Activated naive CD4-positive, alpha-beta T cell treated with anti-CD3 and anti-CD28 coated beads, Interleukin-2, amount 50 U/mL, for 72 hours (primary cell): ENCODE measurements at regions not wholly inside any gene's neighbourhood (a gene's known extent, or its start where the extent isn't known, plus 50 kb on each side); places are given as distances from the start of the nearest gene placed in this dataset.
"Not testable (repeated sequence)": the region's sequence is repeated elsewhere in the genome, so short reads cannot be mapped to it uniquely, and the experiment has no call there.

Experiments used
- ATAC-seq, 2 donors: fragments of 150-1000 bp; cut with Tn5 transposase; 2 replicates each; pipeline ENCODE4 v1.10.0; 2021; ENCODE audit warnings: mild to moderate bottlenecking in 2 of 2, moderate library complexity in 2 of 2
- DNase-seq, 2 donors: peaks; one replicate each; pipeline ENCODE4 v3.0.0; 2021 to 2022; ENCODE audit warnings: low spot score in 2 of 2
- H3K27ac Mint-ChIP-seq, 2 donors: one replicate each; pipeline ENCODE4 v1.8.0; 2022; ENCODE audit warnings: mild to moderate bottlenecking in 2 of 2, mixed read lengths in 2 of 2
- H3K36me3 Mint-ChIP-seq, 2 donors: one replicate each; pipeline ENCODE4 v1.8.0; 2022; ENCODE audit warnings: mixed read lengths in 2 of 2
- H3K9me3 Mint-ChIP-seq, 2 donors: one replicate each; pipeline ENCODE4 v1.8.0; 2022; ENCODE audit warnings: mixed read lengths in 2 of 2

GRCh38 chr6:119683671-119684070 lies 334.1 kb upstream of the MAN1A1 start:
- no peaks in the 10 kb centered on the region for H3K36me3 Mint-ChIP-seq
- H3K27ac Mint-ChIP-seq = no peak overlapping the region
- DNase-seq (no peak), ATAC-seq (no peak)
- H3K9me3 Mint-ChIP-seq = no peaks in the 10 kb centered on the region

GRCh38 chr6:119683031-119683430 lies 333.5 kb upstream of the MAN1A1 start:
- H3K9me3 Mint-ChIP-seq = no peaks in the 10 kb centered on the region
- no peak for DNase-seq

GRCh38 chr6:119678961-119679360 lies 329.4 kb upstream of the MAN1A1 start:
- no peak for ATAC-seq
- Mint-ChIP-seq H3K9me3 (no peaks in the 10 kb centered on the region), H3K36me3 (no peaks in the 10 kb centered on the region), H3K27ac (no peak overlapping the region)
- DNase-seq = no peak

More at GRCh38 chr6:119683031-119683430, 333.5 kb upstream of the MAN1A1 start:
- ATAC-seq = no peak
- Mint-ChIP-seq H3K27ac (no peak overlapping the region), H3K36me3 (no peaks in the 10 kb centered on the region)

DNA sequence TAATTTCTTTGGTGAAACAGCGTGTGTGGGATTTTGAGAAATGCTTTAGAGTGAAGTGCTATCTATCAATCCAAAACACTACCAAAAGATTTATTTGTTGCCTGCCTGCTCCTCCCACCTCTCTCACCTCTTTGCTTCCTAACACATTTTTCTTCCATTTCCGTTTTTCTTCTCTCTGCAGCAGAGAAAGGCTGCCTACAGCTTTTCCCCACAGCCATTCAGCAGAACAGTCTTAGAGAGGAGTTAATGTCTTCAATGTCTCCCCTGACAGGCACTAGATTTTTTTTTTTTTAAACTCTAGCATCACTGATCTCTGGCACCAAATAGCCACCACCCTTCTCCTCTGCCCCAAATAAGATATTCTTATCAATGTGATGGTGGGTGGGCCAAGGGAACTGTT lies 327.8 kb upstream of the MAN1A1 start:
- no peaks in the 10 kb centered on the region for H3K9me3 Mint-ChIP-seq
- no peaks in the 10 kb centered on the region for H3K36me3 Mint-ChIP-seq
- ATAC-seq (no peak), DNase-seq (no peak)
- H3K27ac Mint-ChIP-seq = no peak overlapping the region

DNA sequence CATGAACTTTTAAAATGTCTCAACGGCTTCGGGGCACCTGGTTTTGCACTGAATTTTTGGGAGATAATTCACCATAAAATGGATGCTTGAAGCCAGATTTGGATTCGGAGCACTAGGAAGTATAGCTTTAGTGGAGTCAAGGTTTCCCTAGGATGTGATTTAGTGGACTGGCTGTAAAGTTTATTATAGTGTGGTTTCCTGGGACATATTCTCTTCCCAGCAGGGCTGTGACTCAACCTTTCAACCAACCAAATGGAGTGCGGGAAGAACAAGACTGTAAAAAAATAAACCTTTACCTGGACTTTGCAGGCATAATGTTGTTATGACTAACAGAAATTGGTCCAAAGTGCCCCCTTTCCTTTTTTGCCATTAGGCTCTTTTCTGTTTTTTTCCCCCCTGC lies 327.4 kb upstream of the MAN1A1 start:
- DNase-seq (no peak), ATAC-seq (no peak)
- Mint-ChIP-seq H3K27ac (no peak overlapping the region), H3K36me3 (no peaks in the 10 kb centered on the region), H3K9me3 (no peaks in the 10 kb centered on the region)

GRCh38 chr6:119676230-119676629 lies 326.7 kb upstream of the MAN1A1 start:
- DNase-seq (no peak), ATAC-seq (no peak)
- Mint-ChIP-seq H3K36me3 (no peaks in the 10 kb centered on the region), H3K9me3 (no peaks in the 10 kb centered on the region), H3K27ac (no peak overlapping the region)

DNA sequence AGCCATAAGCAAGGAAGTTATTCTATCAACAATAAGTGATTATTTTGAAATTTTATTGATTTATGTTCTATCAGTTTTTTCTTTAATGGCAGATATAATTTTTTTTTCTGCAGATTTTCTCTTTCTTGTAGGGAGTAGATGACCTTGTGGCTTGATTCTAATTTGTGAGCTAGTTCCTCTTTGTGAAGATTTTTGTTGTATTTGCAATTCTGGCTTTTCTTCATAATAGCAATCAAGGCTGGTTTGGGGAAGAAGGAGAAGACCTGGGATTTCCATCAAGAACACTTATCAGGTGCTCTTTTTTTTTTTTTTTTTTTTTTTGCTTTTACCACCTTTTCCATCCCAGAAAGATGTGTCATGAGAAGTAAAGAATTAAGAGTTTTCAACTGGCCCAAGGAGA lies 324.2 kb upstream of the MAN1A1 start:
- Mint-ChIP-seq H3K27ac (no peak overlapping the region), H3K36me3 (no peaks in the 10 kb centered on the region), H3K9me3 (no peaks in the 10 kb centered on the region)
- ATAC-seq (no peak), DNase-seq (no peak)

- Mint-ChIP-seq H3K9me3 (no peaks in the 10 kb centered on the region), H3K27ac (no peak overlapping the region), H3K36me3 (no peaks in the 10 kb centered on the region)
- ATAC-seq (no peak), DNase-seq (no peak)
Measured at GRCh38 chr6:119672725-119673124, 323.2 kb upstream of the MAN1A1 start.

DNA sequence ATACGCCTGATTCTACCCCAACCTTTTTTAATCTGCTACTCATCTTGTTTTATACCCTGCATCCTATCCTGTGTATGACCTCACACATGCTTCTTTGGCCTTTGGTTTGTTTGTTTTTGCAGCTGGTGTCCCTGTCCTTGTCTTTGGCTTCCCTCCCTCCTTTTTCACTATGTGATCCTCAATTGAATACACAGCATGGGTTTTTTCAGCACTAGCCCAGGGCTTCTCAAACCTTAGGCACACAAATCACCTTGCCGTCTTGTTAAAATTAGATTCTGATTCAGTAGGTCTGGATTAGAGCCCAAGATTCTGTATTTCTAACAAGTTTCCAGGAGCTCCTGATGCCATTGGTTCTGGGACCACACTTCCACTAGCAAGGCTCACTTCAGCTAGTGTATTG lies 321.5 kb upstream of the MAN1A1 start:
- DNase-seq (no peak), ATAC-seq (no peak)
- Mint-ChIP-seq H3K9me3 (peaks cover 0 to 7% of the 10 kb centered on the region in 2 donors), H3K27ac (no peak overlapping the region), H3K36me3 (no peaks in the 10 kb centered on the region)

DNA sequence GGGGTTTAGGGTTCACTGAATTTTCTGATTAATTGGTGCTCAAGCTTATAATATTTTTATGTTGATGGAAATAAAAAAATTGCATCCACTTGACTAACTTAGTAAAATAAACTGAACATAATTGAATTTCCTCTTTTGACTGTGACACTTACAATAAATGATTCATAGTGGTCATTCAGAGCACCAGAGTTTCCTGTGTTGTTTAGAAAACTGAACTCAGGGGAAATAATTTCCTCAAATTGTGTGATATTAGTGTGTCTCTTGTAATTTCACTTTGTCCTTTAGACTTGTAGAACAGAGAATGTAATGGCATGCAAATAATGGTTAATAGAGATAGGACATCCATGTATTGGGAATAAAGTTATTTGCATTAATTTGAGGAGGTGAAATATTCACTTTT lies 319.7 kb upstream of the MAN1A1 start:
- H3K36me3 Mint-ChIP-seq = no peaks in the 10 kb centered on the region
- H3K27ac Mint-ChIP-seq = no peak overlapping the region
- DNase-seq = no peak
- peaks cover 0 to 7% of the 10 kb centered on the region in 2 donors for H3K9me3 Mint-ChIP-seq
- ATAC-seq = no peak

DNA sequence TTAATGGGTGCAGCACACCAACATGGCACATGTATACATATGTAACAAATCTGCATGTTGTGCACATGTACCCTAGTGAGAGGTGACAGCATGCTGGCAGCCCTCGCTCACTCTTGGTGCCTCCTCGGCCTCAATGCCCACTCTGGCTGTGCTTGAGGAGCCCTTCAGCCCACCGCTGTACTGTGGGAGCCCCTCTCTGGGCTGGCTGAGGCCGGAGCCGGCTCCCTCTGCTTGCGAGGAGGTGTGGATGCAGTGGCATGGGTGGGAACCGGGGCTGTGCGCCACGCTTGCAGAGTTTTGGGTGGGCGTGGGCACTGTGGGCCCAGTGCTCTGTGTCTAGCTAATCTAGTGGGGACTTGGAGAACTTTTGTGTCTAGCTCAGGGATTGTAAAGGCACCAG lies 315.9 kb upstream of the MAN1A1 start:
- H3K36me3 Mint-ChIP-seq, ATAC-seq, H3K27ac Mint-ChIP-seq: not testable (repeated sequence)

GRCh38 chr6:119661628-119662027 lies 312.1 kb upstream of the MAN1A1 start:
- Mint-ChIP-seq H3K36me3 (no peaks in the 10 kb centered on the region), H3K9me3 (peaks cover 0 to 4% of the 10 kb centered on the region in 2 donors), H3K27ac (no peak overlapping the region)
- no peak for ATAC-seq
- DNase-seq = no peak

More for the DNA sequence above, 315.9 kb upstream of the MAN1A1 start:
- H3K9me3 Mint-ChIP-seq, DNase-seq: not testable (repeated sequence)

- ATAC-seq (no peak), DNase-seq (no peak)
- Mint-ChIP-seq H3K9me3 (no peaks in the 10 kb centered on the region), H3K36me3 (no peaks in the 10 kb centered on the region), H3K27ac (no peak overlapping the region)
Measured at GRCh38 chr6:119661078-119661477, 311.5 kb upstream of the MAN1A1 start.

- no peak overlapping the region for H3K27ac Mint-ChIP-seq
- no peaks in the 10 kb centered on the region for H3K36me3 Mint-ChIP-seq
- ATAC-seq = no peak
- no peaks in the 10 kb centered on the region for H3K9me3 Mint-ChIP-seq
- no peak for DNase-seq
Measured at GRCh38 chr6:119658917-119659316, 309.4 kb upstream of the MAN1A1 start.

DNA sequence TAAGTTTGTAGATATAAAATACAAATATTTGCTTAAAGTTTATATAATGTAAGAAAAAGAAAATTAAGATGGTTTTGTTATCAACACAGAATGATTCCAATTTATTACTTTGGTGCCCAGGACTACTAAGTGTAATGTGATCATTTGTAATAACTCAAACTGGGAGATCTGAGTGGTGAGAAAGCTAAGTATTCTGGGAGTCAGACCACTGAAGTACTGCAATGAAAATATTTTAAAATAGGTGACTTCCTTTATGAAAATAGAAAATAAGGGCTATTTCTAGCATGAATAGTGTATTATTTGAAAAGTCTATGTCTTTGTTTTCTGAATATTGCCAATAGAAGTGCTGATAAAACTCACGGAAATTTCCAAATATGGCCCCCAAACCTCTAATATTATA lies 305.6 kb upstream of the MAN1A1 start:
- Mint-ChIP-seq H3K27ac (no peak overlapping the region), H3K9me3 (no peaks in the 10 kb centered on the region), H3K36me3 (no peaks in the 10 kb centered on the region)
- ATAC-seq = no peak
- DNase-seq = no peak

DNA sequence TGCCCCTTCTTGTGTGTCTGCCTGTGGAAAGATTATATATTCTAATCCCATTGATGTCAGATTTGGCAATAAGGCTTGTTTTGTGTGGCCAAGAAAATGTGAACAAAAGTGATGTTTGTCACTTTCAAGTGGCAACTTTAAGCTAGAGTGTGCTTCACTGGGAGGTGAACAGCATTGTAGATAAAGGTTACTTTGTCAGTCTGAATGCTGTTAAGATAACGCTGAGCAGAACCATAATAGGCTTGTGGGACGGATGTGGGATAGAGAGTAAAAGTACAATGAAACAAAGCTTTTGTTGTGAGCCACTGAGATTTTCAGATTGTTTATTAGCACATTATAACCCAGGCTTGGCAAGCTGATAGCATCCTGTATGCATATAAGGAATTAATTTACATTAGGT lies 303.8 kb upstream of the MAN1A1 start:
- ATAC-seq (no peak), DNase-seq (no peak)
- no peaks in the 10 kb centered on the region for H3K9me3 Mint-ChIP-seq
- H3K27ac Mint-ChIP-seq = no peak overlapping the region
- H3K36me3 Mint-ChIP-seq = no peaks in the 10 kb centered on the region

DNA sequence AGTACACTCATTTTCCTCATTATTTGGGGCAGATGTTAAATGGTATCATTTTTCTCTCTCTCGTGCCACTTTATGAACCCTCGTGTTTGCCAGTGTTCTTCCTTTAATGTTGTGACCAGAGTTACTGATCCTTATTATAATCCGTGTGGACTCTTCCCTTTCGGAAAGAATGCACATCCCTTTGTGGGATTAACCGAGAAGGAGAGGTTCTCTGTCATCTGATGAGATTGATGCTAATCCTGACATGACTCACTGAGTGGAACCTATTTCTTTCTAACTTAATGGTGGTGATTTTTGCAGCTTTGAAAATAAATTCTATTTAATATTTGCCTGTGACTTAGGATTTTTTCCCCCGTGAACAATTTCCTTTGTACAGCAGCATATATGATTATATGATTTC lies 300.0 kb upstream of the MAN1A1 start:
- no peak overlapping the region for H3K27ac Mint-ChIP-seq
- no peak for DNase-seq
- no peaks in the 10 kb centered on the region for H3K36me3 Mint-ChIP-seq
- ATAC-seq = no peak
- H3K9me3 Mint-ChIP-seq = no peaks in the 10 kb centered on the region

DNA sequence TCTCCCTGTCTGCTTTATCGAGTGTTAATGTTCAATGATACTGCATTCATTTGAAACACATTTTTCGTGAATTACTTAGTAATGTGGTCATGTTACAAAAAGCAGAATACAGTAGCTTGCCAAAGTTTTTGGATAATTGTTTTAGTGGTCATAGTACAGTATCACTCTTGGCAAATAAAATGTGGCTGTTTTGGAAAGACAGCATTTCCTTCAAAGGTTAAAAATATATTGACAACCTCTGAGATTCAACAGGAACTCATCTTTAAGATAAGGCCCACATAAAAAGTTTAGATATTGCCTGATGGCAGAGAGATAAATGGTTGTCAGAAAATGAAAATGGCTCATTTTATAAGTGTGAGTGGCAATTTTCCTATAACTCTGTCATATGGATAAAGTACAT lies 297.7 kb upstream of the MAN1A1 start:
- no peaks in the 10 kb centered on the region for H3K36me3 Mint-ChIP-seq

GRCh38 chr6:119643876-119644275 lies 294.3 kb upstream of the MAN1A1 start:
- no peaks in the 10 kb centered on the region for H3K9me3 Mint-ChIP-seq
- DNase-seq = no peak

More for the DNA sequence above, 297.7 kb upstream of the MAN1A1 start:
- no peaks in the 10 kb centered on the region for H3K9me3 Mint-ChIP-seq
- ATAC-seq (no peak), DNase-seq (no peak)
- no peak overlapping the region for H3K27ac Mint-ChIP-seq

More at GRCh38 chr6:119643876-119644275, 294.3 kb upstream of the MAN1A1 start:
- ATAC-seq = no peak
- no peak overlapping the region for H3K27ac Mint-ChIP-seq
- H3K36me3 Mint-ChIP-seq = no peaks in the 10 kb centered on the region
